ENCODE measurements at regions not wholly inside any gene's neighbourhood (a gene's known extent, or its start where the extent isn't known, plus 50 kb on each side); places are given as distances from the start of the nearest gene placed in this dataset.

GRCh38 chr14:85060121-85060520 lies 469.8 kb upstream of the FLRT2 start:
- H3K4me3 ChIP-seq (ENCODE audit: low read length) = no peak overlapping the region
- H2AFZ ChIP-seq (ENCODE audit: low read depth, low read length) = no peak overlapping the region
- no peaks in the 10 kb centered on the region for H3K27me3 ChIP-seq (ENCODE audit: insufficient read depth, low read depth, low read length)
- no peaks in the 10 kb centered on the region for H4K20me1 ChIP-seq (ENCODE audit: insufficient read depth)
- H3K36me3 ChIP-seq (ENCODE audit: insufficient read depth, low read length) = no peaks in the 10 kb centered on the region
- no peak overlapping the region for H3K27ac ChIP-seq (ENCODE audit: low read length)
- H3K9me2 ChIP-seq (ENCODE audit: insufficient read depth, low read length) = no peaks in the 10 kb centered on the region
- no peaks in the 10 kb centered on the region for H3K9me3 ChIP-seq (ENCODE audit: low read length)
- no peak overlapping the region for H3K9ac ChIP-seq (ENCODE audit: low read length)
- H3K4me2 ChIP-seq (ENCODE audit: low read length) = no peak overlapping the region
- TF ChIP-seq EZH2 (IDR thresholded peaks at IDR 0.05; ENCODE audit: borderline replicate concordance, insufficient read depth, low read length, poor library complexity, severe bottlenecking) (no peak), TAF1 (IDR thresholded peaks at IDR 0.05; ENCODE audit: low read depth) (no peak), POLR2AphosphoS5 (IDR thresholded peaks at IDR 0.05) (no peak), CTCF (IDR thresholded peaks at IDR 0.05; ENCODE audit: poor library complexity, severe bottlenecking) (no peak), MXI1 (conservative IDR thresholded peaks at IDR 0.05; ENCODE audit: poor library complexity, severe bottlenecking) (no peak), RAD21 (conservative IDR thresholded peaks at IDR 0.05) (no peak), SMC3 (conservative IDR thresholded peaks at IDR 0.05; ENCODE audit: poor library complexity) (no peak), EP300 (conservative IDR thresholded peaks at IDR 0.05; ENCODE audit: poor library complexity, severe bottlenecking) (no peak)
- TF ChIP-seq, protein P1, sequence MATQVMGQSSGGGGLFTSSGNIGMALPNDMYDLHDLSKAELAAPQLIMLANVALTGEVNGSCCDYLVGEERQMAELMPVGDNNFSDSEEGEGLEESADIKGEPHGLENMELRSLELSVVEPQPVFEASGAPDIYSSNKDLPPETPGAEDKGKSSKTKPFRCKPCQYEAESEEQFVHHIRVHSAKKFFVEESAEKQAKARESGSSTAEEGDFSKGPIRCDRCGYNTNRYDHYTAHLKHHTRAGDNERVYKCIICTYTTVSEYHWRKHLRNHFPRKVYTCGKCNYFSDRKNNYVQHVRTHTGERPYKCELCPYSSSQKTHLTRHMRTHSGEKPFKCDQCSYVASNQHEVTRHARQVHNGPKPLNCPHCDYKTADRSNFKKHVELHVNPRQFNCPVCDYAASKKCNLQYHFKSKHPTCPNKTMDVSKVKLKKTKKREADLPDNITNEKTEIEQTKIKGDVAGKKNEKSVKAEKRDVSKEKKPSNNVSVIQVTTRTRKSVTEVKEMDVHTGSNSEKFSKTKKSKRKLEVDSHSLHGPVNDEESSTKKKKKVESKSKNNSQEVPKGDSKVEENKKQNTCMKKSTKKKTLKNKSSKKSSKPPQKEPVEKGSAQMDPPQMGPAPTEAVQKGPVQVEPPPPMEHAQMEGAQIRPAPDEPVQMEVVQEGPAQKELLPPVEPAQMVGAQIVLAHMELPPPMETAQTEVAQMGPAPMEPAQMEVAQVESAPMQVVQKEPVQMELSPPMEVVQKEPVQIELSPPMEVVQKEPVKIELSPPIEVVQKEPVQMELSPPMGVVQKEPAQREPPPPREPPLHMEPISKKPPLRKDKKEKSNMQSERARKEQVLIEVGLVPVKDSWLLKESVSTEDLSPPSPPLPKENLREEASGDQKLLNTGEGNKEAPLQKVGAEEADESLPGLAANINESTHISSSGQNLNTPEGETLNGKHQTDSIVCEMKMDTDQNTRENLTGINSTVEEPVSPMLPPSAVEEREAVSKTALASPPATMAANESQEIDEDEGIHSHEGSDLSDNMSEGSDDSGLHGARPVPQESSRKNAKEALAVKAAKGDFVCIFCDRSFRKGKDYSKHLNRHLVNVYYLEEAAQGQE (IDR thresholded peaks at IDR 0.05; ENCODE audit: borderline replicate concordance) = no peak
- no peaks in the 10 kb centered on the region for H3K79me2 ChIP-seq (replicated peaks; ENCODE audit: insufficient read depth, low read length)
- no peaks in the 10 kb centered on the region for H3F3A ChIP-seq (ENCODE audit: insufficient read depth, low read length, poor library complexity, severe bottlenecking)

DNA sequence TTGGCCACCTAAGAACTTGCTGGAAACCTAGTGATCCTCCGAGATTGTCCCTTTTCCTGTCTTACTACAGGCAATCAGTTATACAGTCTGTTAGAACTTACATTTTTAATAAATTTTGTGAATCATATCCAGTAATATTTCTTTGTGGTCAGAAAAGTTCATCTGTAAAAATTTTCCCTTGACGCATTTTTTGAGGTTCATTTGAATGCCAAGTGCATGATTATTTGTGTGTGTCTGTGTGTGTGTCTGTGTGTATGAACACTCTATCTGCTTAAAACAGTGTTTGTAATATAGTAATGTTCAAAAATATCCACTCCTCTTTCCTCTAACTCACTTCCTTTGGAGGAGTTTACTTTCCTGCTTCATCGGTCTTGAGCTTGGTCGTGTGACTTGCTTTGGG lies 468.7 kb upstream of the FLRT2 start:
- Histone ChIP-seq H3K4me3 (ENCODE audit: low read length) (no peak overlapping the region), H3K9me2 (ENCODE audit: insufficient read depth, low read length) (no peaks in the 10 kb centered on the region)

More for the DNA sequence above, 468.7 kb upstream of the FLRT2 start:
- no peaks in the 10 kb centered on the region for H3K27me3 ChIP-seq (ENCODE audit: insufficient read depth, low read depth, low read length)
- H2AFZ ChIP-seq (ENCODE audit: low read depth, low read length) = no peak overlapping the region
- H3F3A ChIP-seq (ENCODE audit: insufficient read depth, low read length, poor library complexity, severe bottlenecking) = no peaks in the 10 kb centered on the region
- no peaks in the 10 kb centered on the region for H3K79me2 ChIP-seq (replicated peaks; ENCODE audit: insufficient read depth, low read length)
- TF ChIP-seq CTCF (IDR thresholded peaks at IDR 0.05; ENCODE audit: poor library complexity, severe bottlenecking) = no peak
- no peak for TF ChIP-seq RAD21 (conservative IDR thresholded peaks at IDR 0.05)
- TF ChIP-seq EP300 (conservative IDR thresholded peaks at IDR 0.05; ENCODE audit: poor library complexity, severe bottlenecking) = no peak
- no peak for TF ChIP-seq SMC3 (conservative IDR thresholded peaks at IDR 0.05; ENCODE audit: poor library complexity)
- TF ChIP-seq EZH2 (IDR thresholded peaks at IDR 0.05; ENCODE audit: borderline replicate concordance, insufficient read depth, low read length, poor library complexity, severe bottlenecking) = no peak
- TF ChIP-seq, protein P1 (IDR thresholded peaks at IDR 0.05; ENCODE audit: borderline replicate concordance) = no peak
- TF ChIP-seq MXI1 (conservative IDR thresholded peaks at IDR 0.05; ENCODE audit: poor library complexity, severe bottlenecking) = no peak
- no peak for TF ChIP-seq TAF1 (IDR thresholded peaks at IDR 0.05; ENCODE audit: low read depth)
- no peak for TF ChIP-seq POLR2AphosphoS5 (IDR thresholded peaks at IDR 0.05)
- no peaks in the 10 kb centered on the region for H3K9me3 ChIP-seq (ENCODE audit: low read length)
- H3K36me3 ChIP-seq (ENCODE audit: insufficient read depth, low read length) = no peaks in the 10 kb centered on the region
- no peaks in the 10 kb centered on the region for H4K20me1 ChIP-seq (ENCODE audit: insufficient read depth)
- H3K9ac ChIP-seq (ENCODE audit: low read length) = no peak overlapping the region
- no peak overlapping the region for H3K27ac ChIP-seq (ENCODE audit: low read length)
- H3K4me2 ChIP-seq (ENCODE audit: low read length) = no peak overlapping the region
